Naive thymus-derived CD4-positive, alpha-beta T cell (primary cell): ENCODE measurements at regions not wholly inside any gene's neighbourhood (a gene's known extent, or its start where the extent isn't known, plus 50 kb on each side); places are given as distances from the start of the nearest gene placed in this dataset.

Source experiments
- ATAC-seq: fragments of 150-1000 bp; cut with Tn5 transposase; 2 replicates; pipeline ENCODE4 v1.10.0; 2021; ENCODE audit warnings: mild to moderate bottlenecking, moderate library complexity
- CTCF ChIA-PET: fragments of 350-600 bp; sonication (Branson Sonifier 250); formaldehyde crosslinking; loops from one replicate; lab custom pipeline; 2021; ENCODE audit warnings: antibody characterized with exemption; lab: Charles Lee
- POLR2A ChIA-PET: fragments of 350-600 bp; sonication (Branson Sonifier 250); formaldehyde crosslinking; loops from one replicate; lab custom pipeline; 2021; ENCODE audit warnings: antibody characterized with exemption, inconsistent platforms; lab: Charles Lee
- DNase-seq, 9 donors: peaks; one replicate each; pipeline versions ENCODE4 v3.0.0 to v3.0.0-alpha.2; 2020 to 2022; ENCODE audit warnings: mixed read lengths in 1 of 9
- H3K27ac ChIP-seq: one replicate; pipeline ENCODE4 v1.7.0; 2013; ENCODE audit warnings: mild to moderate bottlenecking, low read depth, low read length, moderate library complexity
- H3K27me3 ChIP-seq, 2 donors: one replicate each; pipeline ENCODE4 v1.7.0; 2013; ENCODE audit warnings: low read length in 2 of 2, mild to moderate bottlenecking in 2 of 2, moderate library complexity in 2 of 2; ENCODE audit not compliant: control insufficient read depth in 2 of 2, insufficient read depth in 2 of 2
- H3K36me3 ChIP-seq, 3 experiments: 1 replicate in 2 of 3; 2 replicates in 1 of 3; pipeline ENCODE4 v1.7.0; 2013; ENCODE audit warnings: low read length in 3 of 3, mild to moderate bottlenecking in 3 of 3, moderate library complexity in 1 of 3; ENCODE audit not compliant: insufficient read depth in 3 of 3, control insufficient read depth in 2 of 3
- H3K4me1 ChIP-seq, 2 donors: one replicate each; pipeline ENCODE4 v1.7.0; 2013; ENCODE audit warnings: low read length in 2 of 2, mild to moderate bottlenecking in 2 of 2, moderate library complexity in 1 of 2; ENCODE audit not compliant: control insufficient read depth in 2 of 2, insufficient read depth in 2 of 2
- H3K4me3 ChIP-seq: 2 replicates; pipeline ENCODE4 v1.7.0; 2013; ENCODE audit warnings: mild to moderate bottlenecking, low read length
- H3K9me3 ChIP-seq, 3 experiments: 1 replicate in 2 of 3; 2 replicates in 1 of 3; pipeline ENCODE4 v1.7.0; 2013; ENCODE audit warnings: low read length in 3 of 3; ENCODE audit not compliant: control insufficient read depth in 2 of 3
- H3K27ac Mint-ChIP-seq, 9 donors: one replicate each; pipeline ENCODE4 v1.8.0; 2020 to 2022; ENCODE audit warnings: mixed read lengths in 9 of 9, mild to moderate bottlenecking in 8 of 9, moderate library complexity in 5 of 9, inconsistent platforms in 2 of 9
- H3K27me3 Mint-ChIP-seq, 5 donors: one replicate each; pipeline ENCODE4 v1.8.0; 2021 to 2022; ENCODE audit warnings: mixed read lengths in 5 of 5, mild to moderate bottlenecking in 1 of 5
- H3K36me3 Mint-ChIP-seq, 5 donors: one replicate each; pipeline ENCODE4 v1.8.0; 2020 to 2022; ENCODE audit warnings: mixed read lengths in 5 of 5, mild to moderate bottlenecking in 3 of 5, inconsistent platforms in 1 of 5
- H3K4me1 Mint-ChIP-seq, 7 donors: one replicate each; pipeline ENCODE4 v1.8.0; 2020 to 2022; ENCODE audit warnings: mixed read lengths in 7 of 7, mild to moderate bottlenecking in 3 of 7, inconsistent platforms in 1 of 7
- H3K4me3 Mint-ChIP-seq, 10 donors: one replicate each; pipeline ENCODE4 v1.8.0; 2020 to 2022; ENCODE audit warnings: mild to moderate bottlenecking in 10 of 10, mixed read lengths in 10 of 10, moderate library complexity in 6 of 10, inconsistent platforms in 2 of 10
- H3K9me3 Mint-ChIP-seq, 11 donors: one replicate each; pipeline ENCODE4 v1.8.0; 2020 to 2022; ENCODE audit warnings: mixed read lengths in 11 of 11, mild to moderate bottlenecking in 4 of 11, inconsistent platforms in 1 of 11, moderate library complexity in 1 of 11
- intact Hi-C, 2 donors: fragments of 100-400 bp; cut with micrococcal nuclease; formaldehyde crosslinking; loops; one replicate each; pipeline ENCODE4 v1.15.1; 2023

DNA sequence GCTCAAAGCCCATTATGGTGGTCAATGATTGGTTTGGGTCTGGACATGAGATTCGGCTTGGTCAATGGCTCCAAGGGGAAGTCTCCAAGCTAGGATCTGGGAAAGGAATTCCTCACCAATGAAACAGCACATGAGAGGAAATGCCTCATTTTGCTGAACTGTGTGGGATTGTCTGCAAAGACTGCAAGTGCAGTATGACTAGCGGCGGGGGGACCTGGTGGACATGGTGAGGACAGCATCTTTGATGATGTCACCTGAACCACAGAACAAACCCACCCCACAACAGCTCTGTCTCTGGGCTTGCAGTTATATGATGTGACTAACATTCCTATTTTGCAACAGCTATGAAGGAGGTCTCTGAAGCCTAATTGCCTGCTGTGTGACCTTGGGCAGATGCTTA is 50.6 kb upstream of the NKD1 start:
- ChIA-PET POLR2A (no interaction called here), CTCF (no interaction called here)
- H3K4me1 Mint-ChIP-seq = peaks cover 0 to 5% (median 0%) of the 10 kb centered on the region in 7 donors
- DNase-seq = no peak
- H3K27ac ChIP-seq = no peak overlapping the region
- no peaks in the 10 kb centered on the region for H3K36me3 Mint-ChIP-seq
- H3K4me3 ChIP-seq = no peak overlapping the region
- H3K36me3 ChIP-seq = no peaks in the 10 kb centered on the region
- no peaks in the 10 kb centered on the region for H3K9me3 ChIP-seq
- H3K27me3 ChIP-seq = no peaks in the 10 kb centered on the region
- H3K27ac Mint-ChIP-seq = no peak overlapping the region
- no peak for ATAC-seq
- no peaks in the 10 kb centered on the region for H3K27me3 Mint-ChIP-seq
- intact Hi-C loops = no loop called here
- peaks cover 0 to 4% (median 0%) of the 10 kb centered on the region in 11 donors for H3K9me3 Mint-ChIP-seq
- H3K4me3 Mint-ChIP-seq = no peak overlapping the region
- no peaks in the 10 kb centered on the region for H3K4me1 ChIP-seq

DNA sequence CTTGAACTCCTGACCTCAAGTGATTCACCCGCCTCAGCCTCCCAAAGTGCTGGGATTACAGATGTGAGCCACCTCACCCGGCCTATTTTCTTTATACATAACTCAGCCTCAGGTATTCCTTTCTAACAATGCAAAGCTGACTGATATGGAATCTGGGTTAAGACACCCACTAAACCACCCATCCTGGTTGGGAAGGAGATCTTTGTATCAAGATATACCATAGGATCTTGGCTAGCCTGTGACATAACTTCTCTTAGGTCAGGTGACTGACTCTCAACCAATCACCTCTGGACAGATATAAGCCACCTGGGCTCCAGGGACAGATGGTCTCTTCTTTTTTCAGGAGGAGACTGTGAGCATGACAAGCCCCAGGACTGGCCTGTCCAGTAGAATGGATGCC is 51.2 kb upstream of the NKD1 start:
- H3K9me3 Mint-ChIP-seq = peaks cover 0 to 4% (median 0%) of the 10 kb centered on the region in 11 donors

DNA sequence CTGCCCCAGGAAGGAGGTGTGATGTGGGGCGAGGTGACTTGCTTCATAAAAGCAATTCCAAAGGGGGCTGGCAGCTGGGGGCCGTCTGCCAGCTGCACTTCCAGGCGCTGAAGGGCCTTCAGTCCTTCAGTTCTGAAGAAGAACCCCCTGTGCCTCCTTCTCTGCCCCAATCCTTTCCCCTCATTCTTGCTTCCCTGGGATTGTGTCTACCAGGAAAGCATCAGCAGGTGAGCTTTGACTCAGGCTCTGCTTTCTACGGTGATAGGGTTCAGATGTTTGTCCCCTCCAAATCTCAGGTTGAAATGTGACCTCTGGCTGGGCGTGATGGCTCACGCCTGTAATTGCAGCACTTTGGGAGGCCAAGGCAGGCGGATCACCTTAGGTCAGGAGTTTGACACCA is 52.5 kb upstream of the NKD1 start:
- H3K9me3 ChIP-seq = no peaks in the 10 kb centered on the region
- Mint-ChIP-seq H3K4me1 (peaks cover 0 to 2% (median 0%) of the 10 kb centered on the region in 7 donors), H3K9me3 (peaks cover 0 to 4% (median 0%) of the 10 kb centered on the region in 11 donors), H3K27ac (no peak overlapping the region), H3K36me3 (no peaks in the 10 kb centered on the region), H3K27me3 (no peaks in the 10 kb centered on the region), H3K4me3 (no peak overlapping the region)
- no peaks in the 10 kb centered on the region for H3K36me3 ChIP-seq
- intact Hi-C loops = no loop called here
- H3K27ac ChIP-seq = no peak overlapping the region
- no peaks in the 10 kb centered on the region for H3K4me1 ChIP-seq
- ATAC-seq (no peak), DNase-seq (no peak)
- POLR2A ChIA-PET = no interaction called here
- no peak overlapping the region for H3K4me3 ChIP-seq
- CTCF ChIA-PET = no interaction called here
- H3K27me3 ChIP-seq = no peaks in the 10 kb centered on the region

More for the DNA sequence above, 51.2 kb upstream of the NKD1 start:
- ChIA-PET CTCF (no interaction called here), POLR2A (no interaction called here)
- Mint-ChIP-seq H3K27ac (no peak overlapping the region), H3K4me3 (no peak overlapping the region), H3K27me3 (no peaks in the 10 kb centered on the region), H3K4me1 (peaks cover 0 to 5% (median 0%) of the 10 kb centered on the region in 7 donors), H3K36me3 (no peaks in the 10 kb centered on the region)
- ATAC-seq = no peak
- intact Hi-C loops = no loop called here
- H3K4me3 ChIP-seq = no peak overlapping the region
- H3K27me3 ChIP-seq = no peaks in the 10 kb centered on the region
- H3K9me3 ChIP-seq = no peaks in the 10 kb centered on the region
- H3K36me3 ChIP-seq = no peaks in the 10 kb centered on the region
- no peaks in the 10 kb centered on the region for H3K4me1 ChIP-seq
- DNase-seq = no peak
- no peak overlapping the region for H3K27ac ChIP-seq

DNA sequence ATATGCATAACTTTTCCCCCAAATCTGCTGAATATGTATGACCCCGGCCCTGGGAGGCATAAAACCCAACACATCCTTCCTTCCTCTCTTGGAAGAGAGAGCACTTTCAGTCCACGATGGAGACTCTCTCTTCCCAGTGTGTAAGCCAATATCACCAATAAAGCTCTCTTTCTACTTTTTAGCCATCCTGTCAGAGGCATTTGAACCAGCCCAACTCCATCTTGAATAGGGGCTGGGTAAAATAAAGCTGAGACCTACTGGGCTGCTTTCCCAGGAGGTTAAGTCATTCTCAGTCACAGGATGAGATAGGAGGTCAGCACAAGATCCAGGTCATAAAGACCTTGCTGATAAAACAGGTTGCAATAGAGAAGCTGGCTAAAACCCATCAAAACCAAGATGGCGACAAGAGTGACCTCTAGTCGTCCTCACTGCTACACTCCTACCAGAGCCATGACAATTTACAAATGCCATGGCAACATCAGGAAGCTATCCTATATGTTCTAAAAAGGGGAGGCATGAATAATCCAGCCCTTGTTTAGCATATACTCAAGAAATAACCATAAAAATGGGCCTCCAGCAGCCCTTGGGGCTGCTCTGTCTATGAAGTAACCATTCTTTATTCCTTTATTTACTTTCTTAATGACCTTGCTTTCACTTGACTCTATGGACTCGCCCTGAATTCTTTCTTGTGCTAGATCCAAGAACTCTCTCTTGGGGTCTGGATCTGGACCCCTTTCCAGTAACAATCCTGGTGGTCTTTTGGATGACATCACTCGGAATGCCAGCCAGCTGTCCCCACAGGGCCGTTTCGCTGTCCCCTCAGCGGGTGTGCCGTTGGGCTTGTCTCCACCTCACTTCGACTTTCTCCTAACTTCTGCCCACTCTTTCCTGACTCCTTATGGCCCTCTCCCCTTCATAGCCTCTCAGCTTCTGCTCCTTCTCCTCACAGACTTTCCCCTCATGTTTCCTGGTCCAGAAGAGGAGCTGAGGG is 53.4 kb upstream of the NKD1 start:
- intact Hi-C loops = no loop called here
- Mint-ChIP-seq H3K4me1 (peaks cover 0 to 2% (median 0%) of the 10 kb centered on the region in 7 donors), H3K27me3 (no peaks in the 10 kb centered on the region), H3K9me3 (peaks cover 0 to 4% (median 0%) of the 10 kb centered on the region in 11 donors), H3K4me3 (no peak overlapping the region), H3K36me3 (no peaks in the 10 kb centered on the region), H3K27ac (no peak overlapping the region)
- CTCF ChIA-PET = no interaction called here
- POLR2A ChIA-PET = no interaction called here
- DNase-seq (no peak), ATAC-seq (no peak)
- no peak overlapping the region for H3K4me3 ChIP-seq
- no peaks in the 10 kb centered on the region for H3K36me3 ChIP-seq
- no peaks in the 10 kb centered on the region for H3K27me3 ChIP-seq
- no peaks in the 10 kb centered on the region for H3K9me3 ChIP-seq
- no peaks in the 10 kb centered on the region for H3K4me1 ChIP-seq
- H3K27ac ChIP-seq = no peak overlapping the region

DNA sequence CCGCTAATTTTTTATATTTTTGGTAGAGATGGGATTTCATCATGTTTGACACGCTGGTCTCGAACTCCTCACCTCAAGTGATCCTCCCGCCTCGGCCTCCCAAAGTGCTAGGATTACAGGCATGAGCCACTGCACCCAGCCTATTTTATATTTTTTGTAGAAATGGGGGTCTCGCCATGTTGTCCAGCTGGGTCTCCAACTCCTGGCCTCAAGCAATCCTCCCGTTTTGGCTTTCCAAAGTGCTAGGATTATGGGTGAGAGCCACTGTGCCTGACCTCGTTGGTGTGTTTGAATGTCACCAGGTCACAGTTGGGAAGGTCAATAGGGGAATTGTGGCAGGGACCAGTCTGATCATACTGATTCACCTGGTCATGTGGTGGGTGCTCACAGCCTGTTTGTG is 56.7 kb upstream of the NKD1 start:
- H3K4me1 ChIP-seq = no peaks in the 10 kb centered on the region
- Mint-ChIP-seq H3K4me3 (no peak overlapping the region), H3K27ac (no peak overlapping the region), H3K4me1 (no peaks in the 10 kb centered on the region), H3K36me3 (no peaks in the 10 kb centered on the region), H3K27me3 (peaks cover 0 to 12% (median 0%) of the 10 kb centered on the region in 5 donors), H3K9me3 (peaks cover 0 to 7% (median 0%) of the 10 kb centered on the region in 11 donors)
- no peaks in the 10 kb centered on the region for H3K36me3 ChIP-seq
- intact Hi-C loops = no loop called here
- no peaks in the 10 kb centered on the region for H3K27me3 ChIP-seq
- no peaks in the 10 kb centered on the region for H3K9me3 ChIP-seq
- ChIA-PET POLR2A (no interaction called here), CTCF (no interaction called here)
- DNase-seq (no peak), ATAC-seq (no peak)
- H3K4me3 ChIP-seq = no peak overlapping the region
- no peak overlapping the region for H3K27ac ChIP-seq

DNA sequence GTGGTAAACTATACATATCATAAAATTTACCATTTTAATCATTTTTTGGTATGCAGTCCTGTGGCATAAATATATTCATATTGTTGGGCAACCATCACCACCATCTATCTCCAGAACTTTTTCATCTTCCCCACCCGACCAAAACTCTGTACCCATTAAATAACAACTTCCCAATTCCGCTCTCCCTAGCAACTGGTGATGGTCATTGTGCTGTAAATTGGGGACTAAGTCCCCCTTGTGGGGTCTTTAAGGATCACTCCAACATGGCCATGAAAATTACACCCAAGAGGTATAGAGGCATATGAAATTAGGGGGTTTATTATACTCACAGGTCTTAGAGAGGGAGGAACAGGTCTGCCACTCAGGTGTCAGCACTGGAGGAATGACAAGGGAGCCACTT is 57.4 kb upstream of the NKD1 start:
- intact Hi-C loops = no loop called here
- POLR2A ChIA-PET = no interaction called here
- no peaks in the 10 kb centered on the region for H3K36me3 ChIP-seq
- Mint-ChIP-seq H3K4me3 (no peak overlapping the region), H3K27me3 (peaks cover 0 to 18% (median 0%) of the 10 kb centered on the region in 5 donors), H3K4me1 (peaks cover 0 to 4% (median 0%) of the 10 kb centered on the region in 7 donors), H3K9me3 (peaks cover 0 to 7% (median 1%) of the 10 kb centered on the region in 11 donors), H3K27ac (no peak overlapping the region), H3K36me3 (no peaks in the 10 kb centered on the region)
- H3K27ac ChIP-seq = no peak overlapping the region
- H3K4me3 ChIP-seq = no peak overlapping the region
- ATAC-seq (no peak), DNase-seq (no peak)
- no peaks in the 10 kb centered on the region for H3K27me3 ChIP-seq
- no peaks in the 10 kb centered on the region for H3K9me3 ChIP-seq
- no peaks in the 10 kb centered on the region for H3K4me1 ChIP-seq
- CTCF ChIA-PET = no interaction called here

DNA sequence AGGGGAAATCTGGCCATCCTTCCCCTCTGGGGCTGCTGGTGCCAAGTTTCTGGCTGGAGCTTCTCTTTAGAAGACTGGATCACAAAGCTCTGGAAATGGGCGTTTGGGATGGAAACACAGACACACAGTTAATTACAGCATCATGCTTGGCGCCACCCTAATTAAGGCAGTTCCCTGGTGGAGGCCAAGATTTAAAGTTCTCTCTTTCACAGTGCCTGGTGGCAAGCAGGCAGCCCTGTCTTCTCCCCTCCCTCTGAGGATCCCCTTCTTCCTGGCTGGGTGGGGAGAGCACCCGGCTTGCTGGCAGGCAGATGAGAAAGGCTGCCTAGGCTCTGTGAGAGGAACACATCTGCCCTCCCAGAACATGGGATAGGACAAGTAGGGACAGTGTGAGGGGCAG is 59.0 kb upstream of the NKD1 start:
- intact Hi-C loops = no loop called here
- H3K4me3 Mint-ChIP-seq = no peak overlapping the region

More for the DNA sequence above, 59.0 kb upstream of the NKD1 start:
- Mint-ChIP-seq H3K36me3 (peaks cover 0 to 9% (median 0%) of the 10 kb centered on the region in 5 donors), H3K9me3 (peaks cover 0 to 20% (median 7%) of the 10 kb centered on the region in 11 donors), H3K27me3 (peaks cover 0 to 25% (median 0%) of the 10 kb centered on the region in 5 donors), H3K27ac (no peak overlapping the region), H3K4me1 (peaks cover 0 to 4% (median 0%) of the 10 kb centered on the region in 7 donors)
- Histone ChIP-seq H3K9me3 (no peaks in the 10 kb centered on the region), H3K36me3 (no peaks in the 10 kb centered on the region), H3K27me3 (no peaks in the 10 kb centered on the region), H3K4me1 (no peaks in the 10 kb centered on the region), H3K4me3 (no peak overlapping the region), H3K27ac (no peak overlapping the region)
- DNase-seq (no peak), ATAC-seq (no peak)
- ChIA-PET CTCF (no interaction called here), POLR2A (no interaction called here)
